ENCODE measurements at regions not wholly inside any gene's neighbourhood (a gene's known extent, or its start where the extent isn't known, plus 50 kb on each side); places are given as distances from the start of the nearest gene placed in this dataset.

DNA sequence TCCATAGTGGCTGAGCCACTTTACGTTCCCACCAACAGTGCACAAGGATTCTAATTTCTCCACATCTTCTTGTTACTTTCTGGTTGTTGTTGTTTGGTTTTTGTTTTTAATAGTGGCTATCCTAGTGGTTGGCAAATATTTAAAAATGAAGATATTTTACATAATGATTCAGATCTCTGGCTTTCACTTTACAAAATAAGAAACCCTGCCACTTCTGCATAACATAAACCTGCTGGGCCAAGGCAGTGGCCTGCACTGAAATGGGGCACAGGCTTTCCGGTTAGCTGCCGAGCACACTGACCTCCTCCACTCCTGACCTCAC is 320.4 kb downstream of the RPS6KC1 start:
- TF ChIP-seq EZH2 (IDR thresholded peaks at IDR 0.05; ENCODE audit: insufficient read depth, poor library complexity, severe bottlenecking): no peak
- TF ChIP-seq EZH2phosphoT487 (IDR thresholded peaks at IDR 0.05; ENCODE audit: insufficient read depth, low read depth): no peak

All from GM23248 (cell line).